Keratinocyte (primary cell): ENCODE measurements at regions not wholly inside any gene's neighbourhood (a gene's known extent, or its start where the extent isn't known, plus 50 kb on each side); places are given as distances from the start of the nearest gene placed in this dataset.

ENCODE experiments used
- CTCF ChIP-seq, 3 experiments: IDR thresholded peaks in 1 of 3; conservative IDR thresholded peaks in 1 of 3; optimal IDR thresholded peaks in 1 of 3; 2 replicates in 2 of 3; 3 replicates in 1 of 3; pipeline versions ENCODE3 to v1.5.1; 2011; ENCODE audit warnings: low read length in 3 of 3, mild to moderate bottlenecking in 3 of 3, moderate library complexity in 2 of 3, control low read depth in 1 of 3, inconsistent platforms in 1 of 3; ENCODE audit not compliant: insufficient read depth in 2 of 3; ENCODE audit errors: extremely low read depth in 1 of 3
- EZH2 ChIP-seq: IDR thresholded peaks from one replicate; pipeline ENCODE4 v1.6.1; 2012; ENCODE audit warnings: inconsistent platforms, mild to moderate bottlenecking, low read length, moderate library complexity

GRCh38 chr15:46853600-46853999, 863.7 kb upstream of the SEMA6D start:
- TF ChIP-seq CTCF (optimal IDR thresholded peaks at IDR 0.05 in 1 of 3, IDR thresholded peaks at IDR 0.05 in 1 of 3, conservative IDR thresholded peaks at IDR 0.05 in 1 of 3; ENCODE audit: extremely low read depth in 1 of 3, insufficient read depth in 2 of 3, low read length in 3 of 3) (no peak), EZH2 (no peak)
